ENCODE measurements at regions not wholly inside any gene's neighbourhood (a gene's known extent, or its start where the extent isn't known, plus 50 kb on each side); places are given as distances from the start of the nearest gene placed in this dataset.
A peak's percentile ranks its signal among the peaks of the same experiment; 100 is the strongest.

GRCh38 chr6:71012866-71013469 lies 56.1 kb upstream of the B3GAT2 start:
- TF ChIP-seq, protein P1, sequence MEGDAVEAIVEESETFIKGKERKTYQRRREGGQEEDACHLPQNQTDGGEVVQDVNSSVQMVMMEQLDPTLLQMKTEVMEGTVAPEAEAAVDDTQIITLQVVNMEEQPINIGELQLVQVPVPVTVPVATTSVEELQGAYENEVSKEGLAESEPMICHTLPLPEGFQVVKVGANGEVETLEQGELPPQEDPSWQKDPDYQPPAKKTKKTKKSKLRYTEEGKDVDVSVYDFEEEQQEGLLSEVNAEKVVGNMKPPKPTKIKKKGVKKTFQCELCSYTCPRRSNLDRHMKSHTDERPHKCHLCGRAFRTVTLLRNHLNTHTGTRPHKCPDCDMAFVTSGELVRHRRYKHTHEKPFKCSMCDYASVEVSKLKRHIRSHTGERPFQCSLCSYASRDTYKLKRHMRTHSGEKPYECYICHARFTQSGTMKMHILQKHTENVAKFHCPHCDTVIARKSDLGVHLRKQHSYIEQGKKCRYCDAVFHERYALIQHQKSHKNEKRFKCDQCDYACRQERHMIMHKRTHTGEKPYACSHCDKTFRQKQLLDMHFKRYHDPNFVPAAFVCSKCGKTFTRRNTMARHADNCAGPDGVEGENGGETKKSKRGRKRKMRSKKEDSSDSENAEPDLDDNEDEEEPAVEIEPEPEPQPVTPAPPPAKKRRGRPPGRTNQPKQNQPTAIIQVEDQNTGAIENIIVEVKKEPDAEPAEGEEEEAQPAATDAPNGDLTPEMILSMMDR (tag by site-specific recombination; IDR thresholded peaks at IDR 0.05): peak; percentile 42; the same call in 1 of the 2 replicates
- no peak for TF ChIP-seq IKZF3 (tag by site-specific recombination; IDR thresholded peaks at IDR 0.05)
- no peak for TF ChIP-seq ZNF302 (tag by site-specific recombination; IDR thresholded peaks at IDR 0.05; ENCODE audit: low read depth)
- no peak for TF ChIP-seq ZNF155 (tag by site-specific recombination; IDR thresholded peaks at IDR 0.05)
- no peak for TF ChIP-seq ZNF670 (tag by site-specific recombination; IDR thresholded peaks at IDR 0.05; ENCODE audit: low read depth)
- no peak for TF ChIP-seq ZNF600 (tag by site-specific recombination; IDR thresholded peaks at IDR 0.05)
- no peak for TF ChIP-seq ZNF398 (tag by site-specific recombination; IDR thresholded peaks at IDR 0.05)
- no peak for TF ChIP-seq ZBTB11 (tag by site-specific recombination; conservative IDR thresholded peaks at IDR 0.05; ENCODE audit: low read depth)
- no peak for TF ChIP-seq ZNF639 (tag by site-specific recombination; IDR thresholded peaks at IDR 0.05)
- TF ChIP-seq ZNF677 (tag by site-specific recombination; IDR thresholded peaks at IDR 0.05): no peak
- TF ChIP-seq ZNF174 (tag by site-specific recombination; IDR thresholded peaks at IDR 0.05): no peak
- TF ChIP-seq BCL11A (tag by site-specific recombination; IDR thresholded peaks at IDR 0.05; ENCODE audit: low read depth): no peak
- no peak for TF ChIP-seq ZNF280D (tag by site-specific recombination; IDR thresholded peaks at IDR 0.05)
- TF ChIP-seq YY1 (tag by site-specific recombination; IDR thresholded peaks at IDR 0.05): no peak

Measured in HEK293 (cell line).